ENCODE measurements at regions not wholly inside any gene's neighbourhood (a gene's known extent, or its start where the extent isn't known, plus 50 kb on each side); places are given as distances from the start of the nearest gene placed in this dataset.

DNA sequence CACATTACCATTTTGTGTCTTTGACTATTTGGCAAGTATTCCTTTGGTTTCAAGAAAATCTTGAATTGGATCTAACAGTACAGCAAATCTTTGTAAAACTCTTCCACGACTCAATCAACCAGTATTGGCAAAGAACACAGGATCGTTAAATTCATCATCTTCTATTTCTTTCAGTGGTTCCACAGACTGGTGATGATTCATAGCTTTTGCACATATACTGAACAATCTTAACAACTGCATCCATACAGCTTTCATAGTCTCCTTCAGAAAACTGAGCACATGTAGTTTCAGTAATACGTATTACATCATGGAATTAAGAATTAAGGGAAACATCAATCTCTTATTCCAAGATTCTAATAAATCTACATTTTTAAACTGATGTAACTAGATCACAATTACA, 91.6 kb upstream of the LIPC start:
- H3K27ac ChIP-seq = no peak overlapping the region
- no peak for ATAC-seq
- H3K4me3 ChIP-seq = no peak overlapping the region
- POLR2A ChIA-PET = no interaction called here
- peaks cover 24% of the 10 kb centered on the region; the same call in 2 of the 3 replicates for H3K4me1 ChIP-seq
- WGBS (ENCODE audit: missing lambda C conversion rate) = 70% methylated on average over 3 of the region's 3 CpGs
- no peaks in the 10 kb centered on the region for H3K9me3 ChIP-seq
- no peak for FAIRE-seq
- CTCF ChIA-PET = interaction anchor here (1.1 to 1.9 kb wide), 3 partner anchors 8 to 19 kb away, joined by 3 to 5 read pairs (median 5); no protein-coding TSS in a partner anchor
- DNase-seq (ENCODE audit: low read depth in 1 of 2, low spot score in 1 of 2) = no peak
- no peak for TF ChIP-seq FOSL2 (IDR thresholded peaks at IDR 0.05)
- TF ChIP-seq FOSL2 (CRISPR knock-in tag; IDR thresholded peaks at IDR 0.05) = peak; percentile 29; the same call in 1 of the 2 replicates
- no peak for TF ChIP-seq MAFK (IDR thresholded peaks at IDR 0.05; ENCODE audit: partially characterized antibody)
- H3K4me2 ChIP-seq = no peak overlapping the region

- ChIA-PET POLR2A (no interaction called here), CTCF (interaction anchor here (1.1 to 1.7 kb wide), 4 partner anchors 13 to 47 kb away, joined by 3 to 4 read pairs (median 3); no protein-coding TSS in a partner anchor)
- Histone ChIP-seq H3K4me3 (no peak overlapping the region), H3K4me2 (no peak overlapping the region), H3K9me3 (no peaks in the 10 kb centered on the region), H3K4me1 (peaks cover 26% of the 10 kb centered on the region), H3K27ac (peak overlapping the region in 1 of 2 experiments; percentile 53; a peak in 3 of 6 replicates)
- DNase-seq (ENCODE audit: low read depth in 1 of 2, low spot score in 1 of 2) = no peak
- TF ChIP-seq ZSCAN20 (CRISPR knock-in tag; IDR thresholded peaks at IDR 0.05) = no peak
- WGBS (ENCODE audit: missing lambda C conversion rate) = 78% methylated on average over 6 of the region's 6 CpGs
- ATAC-seq = no peak
- FAIRE-seq = no peak
Measured at GRCh38 chr15:58342508-58342907, 89.3 kb upstream of the LIPC start.

DNA sequence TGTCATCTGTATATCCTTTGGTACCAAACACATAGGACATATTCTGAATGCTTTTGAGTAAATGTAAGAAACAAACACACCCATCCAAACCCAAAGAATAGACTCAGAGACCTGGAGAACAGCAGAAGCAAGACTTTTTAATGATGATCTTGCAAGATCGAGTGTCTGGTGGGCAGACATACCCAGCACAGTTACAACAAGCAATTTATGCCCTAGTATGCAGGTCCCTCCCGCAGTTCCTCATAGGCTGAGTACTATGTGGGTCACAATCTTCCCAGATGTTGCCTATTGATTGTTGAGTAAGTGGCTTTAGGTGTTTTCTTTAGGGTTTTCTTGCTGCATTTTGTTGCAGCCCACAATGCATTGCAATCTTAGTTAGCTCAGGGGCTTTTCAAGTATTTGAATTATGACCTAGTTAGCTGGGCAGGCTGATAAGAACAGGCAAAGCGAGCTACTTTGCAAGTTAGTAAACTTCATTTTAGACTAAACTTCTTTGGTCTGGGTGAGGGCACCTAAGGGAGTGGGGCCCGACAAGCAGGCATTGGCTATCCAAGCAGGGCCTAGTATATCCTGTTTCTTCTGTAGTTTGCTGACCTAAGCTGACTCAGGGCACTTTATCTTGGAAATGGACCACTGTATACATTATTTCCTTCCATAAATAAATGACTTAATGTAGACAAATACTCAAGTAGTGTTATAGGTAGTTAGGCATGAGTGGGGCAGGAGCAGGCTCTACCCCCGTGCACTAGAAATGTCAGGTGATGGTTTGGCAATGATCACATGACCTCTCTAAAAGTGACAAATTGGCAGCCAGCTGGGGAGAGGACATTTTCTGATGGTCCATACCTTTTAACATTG, 87.3 kb upstream of the LIPC start:
- Histone ChIP-seq H3K4me2 (no peak overlapping the region), H3K4me3 (no peak overlapping the region), H3K9me3 (no peaks in the 10 kb centered on the region), H3K4me1 (peaks cover 27% of the 10 kb centered on the region), H3K27ac (peak overlapping the region; percentile 12 to 78; a peak in 3 of 6 replicates)
- no peak for DNase-seq (ENCODE audit: low read depth in 1 of 2, low spot score in 1 of 2)
- 95% methylated on average over 5 of the region's 5 CpGs for WGBS (ENCODE audit: missing lambda C conversion rate)
- ChIA-PET POLR2A (no interaction called here), CTCF (interaction anchor here (1.1 to 1.7 kb wide), 4 partner anchors 12 to 45 kb away, joined by 3 to 4 read pairs (median 3); no protein-coding TSS in a partner anchor)
- no peak for ATAC-seq
- no peak for TF ChIP-seq EHF (CRISPR knock-in tag; IDR thresholded peaks at IDR 0.05)
- TF ChIP-seq, protein P1, sequence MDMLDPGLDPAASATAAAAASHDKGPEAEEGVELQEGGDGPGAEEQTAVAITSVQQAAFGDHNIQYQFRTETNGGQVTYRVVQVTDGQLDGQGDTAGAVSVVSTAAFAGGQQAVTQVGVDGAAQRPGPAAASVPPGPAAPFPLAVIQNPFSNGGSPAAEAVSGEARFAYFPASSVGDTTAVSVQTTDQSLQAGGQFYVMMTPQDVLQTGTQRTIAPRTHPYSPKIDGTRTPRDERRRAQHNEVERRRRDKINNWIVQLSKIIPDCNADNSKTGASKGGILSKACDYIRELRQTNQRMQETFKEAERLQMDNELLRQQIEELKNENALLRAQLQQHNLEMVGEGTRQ (IDR thresholded peaks at IDR 0.05) = peak; percentile 59
- FAIRE-seq = no peak

- 54% methylated on average over 3 of the region's 3 CpGs for WGBS (ENCODE audit: missing lambda C conversion rate)
- ATAC-seq = peak; percentile 72 to 87; a peak in 5 of 6 replicates
Measured at GRCh38 chr15:58346361-58346760, 85.4 kb upstream of the LIPC start.

More at GRCh38 chr15:58346361-58346760, 85.4 kb upstream of the LIPC start:
- Histone ChIP-seq H3K4me1 (peaks cover 24% of the 10 kb centered on the region), H3K9me3 (no peaks in the 10 kb centered on the region), H3K4me2 (peak overlapping the region; percentile 4; the same call in 2 of the 3 replicates), H3K27ac (peak overlapping the region; percentile 21 to 78), H3K4me3 (no peak overlapping the region)
- ChIA-PET POLR2A (interaction anchor here (1.2 kb wide), 1 partner anchor 15 kb away, joined by 3 read pairs; no protein-coding TSS in a partner anchor), CTCF (interaction anchor here (0.6 to 1.7 kb wide), 3 partner anchors 14 to 118 kb away, joined by 3 to 5 read pairs (median 4); no protein-coding TSS in a partner anchor)
- DNase-seq (ENCODE audit: low read depth in 1 of 2, low spot score in 1 of 2) = peak in 1 of 2 experiments; percentile 75
- TF ChIP-seq RAD21 (conservative IDR thresholded peaks at IDR 0.05 in 1 of 2, IDR thresholded peaks at IDR 0.05 in 1 of 2) = peak in 1 of 2 experiments; percentile 11; a peak in 1 of 5 replicates
- peak; percentile 15 to 84; a peak in 2 of 4 replicates for TF ChIP-seq CEBPB (IDR thresholded peaks at IDR 0.05)
- no peak for TF ChIP-seq NR3C1 (IDR thresholded peaks at IDR 0.05)
- peak; percentile 54; the same call in 1 of the 2 replicates for TF ChIP-seq GATA3 (IDR thresholded peaks at IDR 0.05; ENCODE audit: borderline replicate concordance)
- TF ChIP-seq, protein P2, sequence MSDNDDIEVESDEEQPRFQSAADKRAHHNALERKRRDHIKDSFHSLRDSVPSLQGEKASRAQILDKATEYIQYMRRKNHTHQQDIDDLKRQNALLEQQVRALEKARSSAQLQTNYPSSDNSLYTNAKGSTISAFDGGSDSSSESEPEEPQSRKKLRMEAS (IDR thresholded peaks at IDR 0.05) = no peak
- 0 out of 5 replicates have a peak, but pooled peaks of 1 of the 2 experiments have one; percentile 21 for TF ChIP-seq JUN (IDR thresholded peaks at IDR 0.05)
- peak; percentile 32; the same call in 1 of the 2 replicates for TF ChIP-seq HES2 (IDR thresholded peaks at IDR 0.05)
- FAIRE-seq = no peak
